HepG2 (cell line): ENCODE measurements at regions not wholly inside any gene's neighbourhood (a gene's known extent, or its start where the extent isn't known, plus 50 kb on each side); places are given as distances from the start of the nearest gene placed in this dataset.

ENCODE experiments used
- SP2 ChIP-seq: sonication (generic); formaldehyde crosslinking; IDR thresholded peaks from 2 replicates; pipeline ENCODE4 v1.5.1; 2020; ENCODE audit warnings: mild to moderate bottlenecking, missing genetic modification reagents
- ZNF337 ChIP-seq: sonication (generic); formaldehyde crosslinking; IDR thresholded peaks from 2 replicates; pipeline ENCODE4 v1.5.1; 2020; ENCODE audit warnings: missing genetic modification reagents, low read depth, mild to moderate bottlenecking, borderline replicate concordance
- TF ChIP-seq, protein P1 (sequence below): sonication (generic); formaldehyde crosslinking; IDR thresholded peaks from 2 replicates; pipeline ENCODE4 v1.8.1; 2022; ENCODE audit warnings: low read depth, mild to moderate bottlenecking, missing genetic modification reagents
- TF ChIP-seq, protein P2 (sequence below): sonication (generic); formaldehyde crosslinking; IDR thresholded peaks from 2 replicates; pipeline ENCODE4 v1.4.0; 2020; ENCODE audit warnings: mild to moderate bottlenecking, missing genetic modification reagents

DNA sequence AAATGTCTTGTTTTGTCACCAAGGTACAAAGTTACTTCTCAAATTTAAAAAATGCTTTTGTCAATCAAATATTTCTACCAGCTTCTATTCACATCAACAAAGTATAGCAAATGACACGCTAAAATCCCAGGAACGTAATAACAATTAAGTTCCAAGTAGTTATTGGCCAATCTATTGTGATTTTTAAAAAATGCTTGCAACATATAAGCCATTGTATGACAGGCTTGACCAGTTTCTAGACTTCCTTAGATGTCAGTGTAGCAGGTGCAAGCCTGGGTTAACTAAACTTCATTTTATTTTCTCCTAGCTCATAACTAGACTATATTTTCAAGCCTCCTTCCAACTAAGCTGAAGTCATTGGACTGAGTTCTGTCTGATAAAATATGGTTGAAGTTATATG is 494.5 kb upstream of the PKN2 start:
- TF ChIP-seq SP2 (CRISPR knock-in tag) = no peak
- TF ChIP-seq, protein P1, sequence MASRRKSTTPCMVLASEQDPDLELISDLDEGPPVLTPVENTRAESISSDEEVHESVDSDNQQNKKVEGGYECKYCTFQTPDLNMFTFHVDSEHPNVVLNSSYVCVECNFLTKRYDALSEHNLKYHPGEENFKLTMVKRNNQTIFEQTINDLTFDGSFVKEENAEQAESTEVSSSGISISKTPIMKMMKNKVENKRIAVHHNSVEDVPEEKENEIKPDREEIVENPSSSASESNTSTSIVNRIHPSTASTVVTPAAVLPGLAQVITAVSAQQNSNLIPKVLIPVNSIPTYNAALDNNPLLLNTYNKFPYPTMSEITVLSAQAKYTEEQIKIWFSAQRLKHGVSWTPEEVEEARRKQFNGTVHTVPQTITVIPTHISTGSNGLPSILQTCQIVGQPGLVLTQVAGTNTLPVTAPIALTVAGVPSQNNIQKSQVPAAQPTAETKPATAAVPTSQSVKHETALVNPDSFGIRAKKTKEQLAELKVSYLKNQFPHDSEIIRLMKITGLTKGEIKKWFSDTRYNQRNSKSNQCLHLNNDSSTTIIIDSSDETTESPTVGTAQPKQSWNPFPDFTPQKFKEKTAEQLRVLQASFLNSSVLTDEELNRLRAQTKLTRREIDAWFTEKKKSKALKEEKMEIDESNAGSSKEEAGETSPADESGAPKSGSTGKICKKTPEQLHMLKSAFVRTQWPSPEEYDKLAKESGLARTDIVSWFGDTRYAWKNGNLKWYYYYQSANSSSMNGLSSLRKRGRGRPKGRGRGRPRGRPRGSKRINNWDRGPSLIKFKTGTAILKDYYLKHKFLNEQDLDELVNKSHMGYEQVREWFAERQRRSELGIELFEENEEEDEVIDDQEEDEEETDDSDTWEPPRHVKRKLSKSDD = no peak
- no peak for TF ChIP-seq ZNF337 (CRISPR knock-in tag)
- TF ChIP-seq, protein P2, sequence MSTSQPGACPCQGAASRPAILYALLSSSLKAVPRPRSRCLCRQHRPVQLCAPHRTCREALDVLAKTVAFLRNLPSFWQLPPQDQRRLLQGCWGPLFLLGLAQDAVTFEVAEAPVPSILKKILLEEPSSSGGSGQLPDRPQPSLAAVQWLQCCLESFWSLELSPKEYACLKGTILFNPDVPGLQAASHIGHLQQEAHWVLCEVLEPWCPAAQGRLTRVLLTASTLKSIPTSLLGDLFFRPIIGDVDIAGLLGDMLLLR (CRISPR knock-in tag) = no peak
